A673 (cell line): ENCODE measurements at regions not wholly inside any gene's neighbourhood (a gene's known extent, or its start where the extent isn't known, plus 50 kb on each side); places are given as distances from the start of the nearest gene placed in this dataset.

Experiments
- BruUV-seq: library from RNA; stranded (reverse); fragments of 400-500 nt; replicated peaks from 2 replicates; lab custom pipeline; 2021; lab: Mats Ljungman, UMichigan
- CTCF ChIA-PET: fragments of 300-600 bp; sonication (Branson Sonifier 250); formaldehyde crosslinking; loops from one replicate; lab custom pipeline; 2022; ENCODE audit warnings: antibody characterized with exemption; lab: Charles Lee
- POLR2A ChIA-PET: fragments of 300-600 bp; sonication (Branson Sonifier 250); formaldehyde crosslinking; loops from one replicate; lab custom pipeline; 2022; ENCODE audit warnings: antibody characterized with exemption; ENCODE audit not compliant: low non-redundant PET; lab: Charles Lee
- DNase-seq: peaks from one replicate; pipeline ENCODE4 v3.0.0-alpha.2; 2015; ENCODE audit warnings: low spot score
- H3K27ac ChIP-seq: fragments of 200-600 bp; sonication (generic); 2 replicates; pipeline ENCODE4 v1.5.1; 2016; ENCODE audit warnings: mixed run types, low read depth, mild to moderate bottlenecking, mixed read lengths, antibody characterized with exemption, low read length; ENCODE audit not compliant: poor library complexity, severe bottlenecking
- H3K27me3 ChIP-seq: fragments of 200-600 bp; sonication (generic); replicated peaks from 2 replicates; pipeline ENCODE4 v1.6.1; 2017; ENCODE audit warnings: mixed run types, low read depth, mild to moderate bottlenecking, mixed read lengths, antibody characterized with exemption, low read length; ENCODE audit not compliant: insufficient read depth, poor library complexity
- H3K36me3 ChIP-seq: fragments of 200-600 bp; sonication (generic); 2 replicates; pipeline ENCODE4 v1.6.1; 2016; ENCODE audit warnings: mixed run types, mild to moderate bottlenecking, mixed read lengths, antibody characterized with exemption, low read length; ENCODE audit not compliant: insufficient read depth, poor library complexity, severe bottlenecking
- H3K4me1 ChIP-seq: fragments of 200-600 bp; sonication (generic); 2 replicates; pipeline ENCODE4 v1.6.1; 2017; ENCODE audit warnings: mixed run types, mild to moderate bottlenecking, mixed read lengths, antibody characterized with exemption, low read length; ENCODE audit not compliant: insufficient read depth, poor library complexity, severe bottlenecking
- H3K4me3 ChIP-seq: fragments of 200-600 bp; sonication (generic); 2 replicates; pipeline ENCODE4 v1.5.1; 2016; ENCODE audit warnings: low read depth, mixed run types, mild to moderate bottlenecking, mixed read lengths, low read length; ENCODE audit not compliant: poor library complexity, severe bottlenecking
- H3K9me3 ChIP-seq: fragments of 200-600 bp; sonication (generic); 2 replicates; pipeline ENCODE4 v1.6.1; 2016; ENCODE audit warnings: mixed run types, low read depth, mild to moderate bottlenecking, mixed read lengths, antibody characterized with exemption, low read length; ENCODE audit not compliant: poor library complexity, severe bottlenecking
- CTCF ChIP-seq: fragments of 300-800, 200-600 bp; sonication (generic); conservative IDR thresholded peaks from 2 replicates; pipeline ENCODE4 v1.5.1; 2017; ENCODE audit warnings: low read depth, mild to moderate bottlenecking, antibody characterized with exemption, low read length, moderate library complexity, mixed read lengths
- EZH2 ChIP-seq: fragments of 200-600 bp; sonication (generic); IDR thresholded peaks from 2 replicates; pipeline ENCODE4 v1.6.1; 2017; ENCODE audit warnings: borderline replicate concordance, low read depth, mild to moderate bottlenecking, mixed read lengths, antibody characterized with exemption, low read length; ENCODE audit not compliant: poor library complexity, severe bottlenecking
- intact Hi-C: fragments of 100-400 bp; cut with micrococcal nuclease; formaldehyde crosslinking; loops from one replicate; pipeline ENCODE4 v1.10.0; 2022; ENCODE audit not compliant: unreplicated experiment

GRCh38 chr3:103512595-103512994, 1077.8 kb downstream of the ZPLD1 start:
- no TSS peak for BruUV-seq
- no peaks in the 10 kb centered on the region for H3K27me3 ChIP-seq
- no peaks in the 10 kb centered on the region for H3K4me1 ChIP-seq
- CTCF ChIA-PET, result no interaction called here
- no peaks in the 10 kb centered on the region for H3K9me3 ChIP-seq
- intact Hi-C loops, result no loop called here
- H3K27ac ChIP-seq, result no peak overlapping the region
- no peak for TF ChIP-seq CTCF
- no peak for TF ChIP-seq EZH2
- H3K36me3 ChIP-seq, result no peaks in the 10 kb centered on the region
- H3K4me3 ChIP-seq, result no peak overlapping the region
- POLR2A ChIA-PET, result interaction anchor here (0.8 kb wide), 1 partner anchor 20 kb away, joined by 12 read pairs; no protein-coding TSS in a partner anchor
- DNase-seq, result no peak

DNA sequence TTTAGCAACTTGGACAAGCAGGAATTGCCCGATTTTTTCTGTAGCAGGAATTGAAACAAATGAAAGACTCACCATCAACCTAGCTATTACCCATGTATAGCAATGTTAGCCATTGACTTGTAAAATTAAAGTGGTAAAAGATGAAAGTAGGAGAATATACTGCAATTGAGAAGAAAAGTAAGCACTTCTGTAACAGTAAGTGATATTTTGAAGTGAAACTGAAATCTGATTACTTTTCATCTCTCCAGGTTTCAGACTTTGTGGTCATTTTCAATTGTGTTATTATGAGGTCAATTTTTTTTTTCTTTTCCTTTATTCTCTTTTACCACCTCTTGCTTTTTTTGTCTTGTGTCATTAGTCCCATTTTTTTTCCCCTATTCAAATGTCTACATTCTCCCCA, 1078.2 kb downstream of the ZPLD1 start:
- CTCF ChIA-PET, result no interaction called here
- H3K36me3 ChIP-seq, result no peaks in the 10 kb centered on the region
- no peaks in the 10 kb centered on the region for H3K27me3 ChIP-seq
- no peaks in the 10 kb centered on the region for H3K4me1 ChIP-seq
- H3K9me3 ChIP-seq, result no peaks in the 10 kb centered on the region
- POLR2A ChIA-PET, result no interaction called here
- no peak overlapping the region for H3K27ac ChIP-seq
- no peak for TF ChIP-seq CTCF
- no peak for DNase-seq
- BruUV-seq, result no TSS peak
- H3K4me3 ChIP-seq, result no peak overlapping the region
- intact Hi-C loops, result no loop called here

GRCh38 chr3:103515116-103515515, 1080.3 kb downstream of the ZPLD1 start:
- ChIA-PET CTCF (no interaction called here), POLR2A (no interaction called here)

More at GRCh38 chr3:103515116-103515515, 1080.3 kb downstream of the ZPLD1 start:
- intact Hi-C loops, result no loop called here
- no peak overlapping the region for H3K4me3 ChIP-seq
- no peak overlapping the region for H3K27ac ChIP-seq
- DNase-seq, result no peak
- no peak for TF ChIP-seq CTCF
- no peak for TF ChIP-seq EZH2
- BruUV-seq, result no TSS peak
- H3K4me1 ChIP-seq, result no peaks in the 10 kb centered on the region
- H3K9me3 ChIP-seq, result no peaks in the 10 kb centered on the region
- no peaks in the 10 kb centered on the region for H3K36me3 ChIP-seq
- H3K27me3 ChIP-seq, result no peaks in the 10 kb centered on the region
